Prostate gland (tissue), 2 donors: ENCODE measurements at regions not wholly inside any gene's neighbourhood (a gene's known extent, or its start where the extent isn't known, plus 50 kb on each side); places are given as distances from the start of the nearest gene placed in this dataset.
"Not testable (repeated sequence)": the region's sequence is repeated elsewhere in the genome, so short reads cannot be mapped to it uniquely, and the experiment has no call there.

Experiments
- POLR2A ChIP-seq: fragments of 450-650 bp; IDR thresholded peaks from one replicate; pipeline ENCODE4 v1.6.1; 2016; ENCODE audit warnings: antibody characterized with exemption, mild to moderate bottlenecking
- POLR2AphosphoS5 ChIP-seq: sonication (generic); formaldehyde crosslinking; IDR thresholded peaks from one replicate; pipeline ENCODE4 v1.6.1; 2017; ENCODE audit warnings: antibody characterized with exemption
- TF ChIP-seq, protein P1 (sequence below), 4 experiments: fragments of 200-600 bp in 2 of 4; fragments of 450-650 bp in 2 of 4; sonication (generic) in 2 of 4; IDR thresholded peaks; 1 replicate in 3 of 4; 2 replicates in 1 of 4; pipeline ENCODE4 v1.5.1; 2016 to 2019; ENCODE audit warnings: antibody characterized with exemption in 4 of 4, mild to moderate bottlenecking in 2 of 4, moderate library complexity in 2 of 4

DNA sequence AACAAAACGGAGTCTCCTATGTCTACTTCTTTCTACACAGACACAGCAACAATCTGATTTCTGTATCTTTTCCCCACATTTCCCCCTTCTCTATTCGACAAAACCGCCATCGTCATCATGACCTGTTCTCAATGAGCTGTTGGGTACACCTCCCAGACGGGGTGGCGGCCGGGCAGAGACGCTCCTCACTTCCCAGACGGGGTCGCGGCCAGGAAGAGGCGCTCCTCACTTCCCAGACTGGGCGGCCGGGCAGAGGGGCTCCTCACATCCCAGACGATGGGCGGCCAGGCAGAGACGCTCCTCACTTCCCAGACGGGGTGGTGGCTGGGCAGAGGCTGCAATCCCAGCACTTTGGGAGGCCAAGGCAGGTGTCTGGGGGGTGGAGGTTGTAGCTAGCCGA, 158.2 kb upstream of the MYRIP start:
- not testable (repeated sequence) for TF ChIP-seq POLR2A, POLR2AphosphoS5
- TF ChIP-seq, protein P1, sequence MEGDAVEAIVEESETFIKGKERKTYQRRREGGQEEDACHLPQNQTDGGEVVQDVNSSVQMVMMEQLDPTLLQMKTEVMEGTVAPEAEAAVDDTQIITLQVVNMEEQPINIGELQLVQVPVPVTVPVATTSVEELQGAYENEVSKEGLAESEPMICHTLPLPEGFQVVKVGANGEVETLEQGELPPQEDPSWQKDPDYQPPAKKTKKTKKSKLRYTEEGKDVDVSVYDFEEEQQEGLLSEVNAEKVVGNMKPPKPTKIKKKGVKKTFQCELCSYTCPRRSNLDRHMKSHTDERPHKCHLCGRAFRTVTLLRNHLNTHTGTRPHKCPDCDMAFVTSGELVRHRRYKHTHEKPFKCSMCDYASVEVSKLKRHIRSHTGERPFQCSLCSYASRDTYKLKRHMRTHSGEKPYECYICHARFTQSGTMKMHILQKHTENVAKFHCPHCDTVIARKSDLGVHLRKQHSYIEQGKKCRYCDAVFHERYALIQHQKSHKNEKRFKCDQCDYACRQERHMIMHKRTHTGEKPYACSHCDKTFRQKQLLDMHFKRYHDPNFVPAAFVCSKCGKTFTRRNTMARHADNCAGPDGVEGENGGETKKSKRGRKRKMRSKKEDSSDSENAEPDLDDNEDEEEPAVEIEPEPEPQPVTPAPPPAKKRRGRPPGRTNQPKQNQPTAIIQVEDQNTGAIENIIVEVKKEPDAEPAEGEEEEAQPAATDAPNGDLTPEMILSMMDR (IDR thresholded peaks at IDR 0.05): not testable (repeated sequence)
